ENCODE measurements at regions not wholly inside any gene's neighbourhood (a gene's known extent, or its start where the extent isn't known, plus 50 kb on each side); places are given as distances from the start of the nearest gene placed in this dataset.

GRCh38 chr5:90338712-90339372 lies 70.7 kb downstream of the CETN3 start (continued):
- no peak for TF ChIP-seq TCF12 (IDR thresholded peaks at IDR 0.05; ENCODE audit: low read depth, low read length)
- no peak for TF ChIP-seq SIN3A (conservative IDR thresholded peaks at IDR 0.05 in 1 of 2, IDR thresholded peaks at IDR 0.05 in 1 of 2; ENCODE audit: low read depth in 1 of 2, low read length in 2 of 2)
- no peak for TF ChIP-seq HDAC2 (IDR thresholded peaks at IDR 0.05; ENCODE audit: borderline replicate concordance in 1 of 2, low read depth in 2 of 2, low read length in 2 of 2)
- TF ChIP-seq, protein P1, sequence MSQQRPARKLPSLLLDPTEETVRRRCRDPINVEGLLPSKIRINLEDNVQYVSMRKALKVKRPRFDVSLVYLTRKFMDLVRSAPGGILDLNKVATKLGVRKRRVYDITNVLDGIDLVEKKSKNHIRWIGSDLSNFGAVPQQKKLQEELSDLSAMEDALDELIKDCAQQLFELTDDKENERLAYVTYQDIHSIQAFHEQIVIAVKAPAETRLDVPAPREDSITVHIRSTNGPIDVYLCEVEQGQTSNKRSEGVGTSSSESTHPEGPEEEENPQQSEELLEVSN (IDR thresholded peaks at IDR 0.05): no peak
- no peak for TF ChIP-seq CEBPB (IDR thresholded peaks at IDR 0.05; ENCODE audit: low read depth, low read length)
